IMR-90 (cell line): ENCODE measurements at regions not wholly inside any gene's neighbourhood (a gene's known extent, or its start where the extent isn't known, plus 50 kb on each side); places are given as distances from the start of the nearest gene placed in this dataset.

Source experiments
- ATAC-seq: fragments of 200-7000 bp; cut with Tn5 transposase; 2 replicates; pipeline ENCODE4 v1.9.1; 2020; ENCODE audit warnings: low read depth, mild to moderate bottlenecking, moderate library complexity
- BruUV-seq: library from RNA; stranded (reverse); fragments of 400-500 nt; replicated peaks from 2 replicates; lab custom pipeline; 2021; lab: Mats Ljungman, UMichigan
- CTCF ChIA-PET: fragments of 300-600 bp; formaldehyde crosslinking; extraction: SDS; loops from one replicate; lab custom pipeline; 2021; ENCODE audit warnings: antibody characterized with exemption; lab: Yijun Ruan, JAX
- POLR2A ChIA-PET: fragments of 300-600 bp; sonication (Branson Sonifier 250); formaldehyde crosslinking; loops from one replicate; lab custom pipeline; 2022; ENCODE audit warnings: antibody characterized with exemption; ENCODE audit not compliant: unreplicated experiment; lab: Charles Lee
- DNase-seq: peaks from one replicate; pipeline ENCODE4 v3.0.0; 2013
- H2AFZ ChIP-seq: replicated peaks from 2 replicates; pipeline ENCODE3; 2013; ENCODE audit warnings: low read length, mild to moderate bottlenecking; ENCODE audit not compliant: poor library complexity
- H2AK5ac ChIP-seq: 2 replicates; pipeline ENCODE4 v1.6.1; 2013; ENCODE audit warnings: low read depth, low read length, inconsistent platforms
- H2AK9ac ChIP-seq: replicated peaks from 2 replicates; pipeline ENCODE3; 2013; ENCODE audit warnings: mild to moderate bottlenecking, low read depth, low read length, moderate library complexity; ENCODE audit not compliant: poor library complexity
- H2BK120ac ChIP-seq: 2 replicates; pipeline ENCODE4 v1.6.1; 2013; ENCODE audit warnings: low read depth, low read length, inconsistent platforms
- H2BK15ac ChIP-seq: 3 replicates; pipeline ENCODE4 v1.6.1; 2013; ENCODE audit warnings: low read depth, low read length, inconsistent platforms
- H2BK20ac ChIP-seq: 2 replicates; pipeline ENCODE4 v1.6.1; 2013; ENCODE audit warnings: low read depth, mild to moderate bottlenecking, inconsistent platforms, low read length, moderate library complexity
- H2BK5ac ChIP-seq: 2 replicates; pipeline ENCODE4 v1.6.1; 2013; ENCODE audit warnings: mild to moderate bottlenecking, low read depth, low read length, inconsistent platforms; ENCODE audit not compliant: poor library complexity, severe bottlenecking
- H3K14ac ChIP-seq: replicated peaks from 2 replicates; pipeline ENCODE4 v1.6.1; 2013; ENCODE audit warnings: low read depth, low read length, inconsistent platforms
- H3K18ac ChIP-seq: 2 replicates; pipeline ENCODE4 v1.6.1; 2013; ENCODE audit warnings: low read depth, low read length, control low read depth
- H3K23ac ChIP-seq: 2 replicates; pipeline ENCODE4 v1.6.1; 2013; ENCODE audit warnings: low read depth, low read length, inconsistent platforms
- H3K27ac ChIP-seq: 2 replicates; pipeline ENCODE4 v1.5.1; 2013; ENCODE audit warnings: mild to moderate bottlenecking, control low read depth, low read length; ENCODE audit not compliant: insufficient read depth
- H3K27me3 ChIP-seq: 2 replicates; pipeline ENCODE4 v1.6.1; 2013; ENCODE audit warnings: low read length; ENCODE audit not compliant: control insufficient read depth, insufficient read depth
- H3K36me3 ChIP-seq: 2 replicates; pipeline ENCODE4 v1.6.1; 2013; ENCODE audit warnings: low read length, mixed read lengths; ENCODE audit not compliant: control insufficient read depth, insufficient read depth
- H3K4ac ChIP-seq: 2 replicates; pipeline ENCODE4 v1.6.1; 2013; ENCODE audit warnings: low read depth, low read length, inconsistent platforms
- H3K4me1 ChIP-seq: 2 replicates; pipeline ENCODE4 v1.6.1; 2013; ENCODE audit warnings: low read length, mixed read lengths; ENCODE audit not compliant: control insufficient read depth, insufficient read depth
- H3K4me2 ChIP-seq: 2 replicates; pipeline ENCODE4 v1.6.1; 2013; ENCODE audit warnings: low read depth, mild to moderate bottlenecking, control low read depth, low read length, moderate library complexity
- H3K4me3 ChIP-seq: 2 replicates; pipeline ENCODE4 v1.5.1; 2013; ENCODE audit warnings: low read depth, mild to moderate bottlenecking, control low read depth, low read length, moderate library complexity; ENCODE audit not compliant: insufficient read depth
- H3K56ac ChIP-seq: 2 replicates; pipeline ENCODE4 v1.6.1; 2013; ENCODE audit warnings: low read length, inconsistent platforms; ENCODE audit not compliant: insufficient read depth; ENCODE audit errors: extremely low read depth
- H3K79me1 ChIP-seq, 2 experiments: 2 replicates each; pipeline ENCODE4 v1.6.1; 2013; ENCODE audit warnings: low read length in 2 of 2, inconsistent platforms in 1 of 2, low read depth in 1 of 2
- H3K9ac ChIP-seq: 2 replicates; pipeline ENCODE4 v1.6.1; 2013; ENCODE audit warnings: low read depth, low read length, control low read depth
- H3K9me1 ChIP-seq: 2 replicates; pipeline ENCODE4 v1.6.1; 2013; ENCODE audit warnings: low read length, inconsistent platforms; ENCODE audit not compliant: insufficient read depth
- H3K9me3 ChIP-seq: 2 replicates; pipeline ENCODE4 v1.6.1; 2013; ENCODE audit warnings: low read length; ENCODE audit not compliant: control insufficient read depth, insufficient read depth
- H4K20me1 ChIP-seq: 2 replicates; pipeline ENCODE4 v1.6.1; 2013; ENCODE audit warnings: low read length, inconsistent platforms; ENCODE audit not compliant: insufficient read depth
- H4K5ac ChIP-seq: 2 replicates; pipeline ENCODE4 v1.6.1; 2013; ENCODE audit warnings: mild to moderate bottlenecking, low read depth, low read length, control low read depth
- H4K8ac ChIP-seq, 2 experiments: 2 replicates each; pipeline ENCODE4 v1.6.1; 2013; ENCODE audit warnings: low read depth in 2 of 2, low read length in 2 of 2, control low read depth in 1 of 2, inconsistent platforms in 1 of 2
- H4K91ac ChIP-seq: 2 replicates; pipeline ENCODE4 v1.6.1; 2013; ENCODE audit warnings: low read depth, low read length, inconsistent platforms; ENCODE audit not compliant: insufficient read depth
- MAFK ChIP-seq: IDR thresholded peaks from 2 replicates; pipeline ENCODE4 v1.6.1; 2012; ENCODE audit warnings: low read depth, low read length, improper control_type of control experiment
- WGBS, 2 experiments: methylation state at CpG; one replicate each; pipeline versions ENCODE4 v1.1.5 to v1.1.7; 2013; ENCODE audit warnings: missing lambda C conversion rate in 2 of 2; ENCODE audit not compliant: insufficient read length in 1 of 2; ENCODE audit errors: extremely low coverage in 2 of 2; 5-methylcytosine and 5-hydroxymethylcytosine counted together
- dilution Hi-C: fragments of 300-500 bp; cut with HindIII; formaldehyde crosslinking; loops from one replicate; pipeline ENCODE4 v1.14.3; 2018; ENCODE audit warnings: low sequenced_read_pairs; ENCODE audit not compliant: unreplicated experiment
- in situ Hi-C: fragments of 300-500 bp; cut with MboI; formaldehyde crosslinking; loops from 3 replicates; pipeline ENCODE4 v1.14.3; 2019; ENCODE audit warnings: low sequenced_read_pairs, inconsistent platforms, mixed read lengths
- intact Hi-C: fragments of 100-400 bp; cut with micrococcal nuclease; formaldehyde crosslinking; loops from 2 replicates; pipeline ENCODE4 v1.10.0; 2022
- TF ChIP-seq, protein P1 (sequence below): conservative IDR thresholded peaks from 2 replicates; pipeline ENCODE4 v1.5.1; 2012; ENCODE audit warnings: mild to moderate bottlenecking, low read depth, low read length, improper control_type of control experiment

DNA sequence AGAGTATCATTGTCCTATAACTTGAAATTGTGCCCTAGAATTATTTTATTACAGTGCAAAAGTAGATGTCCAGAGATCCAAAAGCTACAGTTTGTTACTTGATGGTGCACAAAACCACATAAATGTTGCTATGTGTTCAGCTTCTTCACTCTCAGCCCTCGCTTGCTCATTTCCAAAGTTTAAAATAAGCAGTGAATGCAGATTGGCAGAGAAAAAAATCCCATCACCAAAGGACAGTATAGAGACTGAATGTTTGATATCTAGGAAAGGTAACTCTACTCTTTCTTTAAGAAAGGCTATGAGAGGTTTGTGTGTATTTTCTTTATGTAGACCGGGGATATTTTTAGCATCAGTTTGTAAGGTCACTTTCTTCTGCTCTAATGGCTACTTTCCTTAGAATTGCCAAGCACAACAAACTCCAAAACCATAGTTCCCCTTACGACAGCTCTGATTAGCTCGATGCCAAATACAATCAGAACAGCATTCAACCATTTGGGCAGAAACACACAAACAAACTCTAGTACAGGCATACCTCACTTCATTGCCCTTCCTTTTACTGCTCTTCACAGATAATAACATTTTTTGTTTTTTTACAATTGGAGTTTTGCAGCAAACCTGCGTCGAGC lies 164.1 kb upstream of the CCDC54 start:
- Histone ChIP-seq H4K8ac (peak overlapping the region in 1 of 2 experiments; percentile 10; a peak in 1 of 4 replicates), H3K36me3 (no peaks in the 10 kb centered on the region), H3K27ac (no peak overlapping the region), H2BK5ac (no peak overlapping the region), H2BK20ac (peak overlapping the region; percentile 41), H3K56ac (no peak overlapping the region), H2AK5ac (no peak overlapping the region), H3K79me1 (no peaks in the 10 kb centered on the region), H3K14ac (peak overlapping the region; percentile 10; the same call in 1 of the 2 replicates), H2BK15ac (no peak overlapping the region; the same call in 2 of the 3 replicates), H2AFZ (no peak overlapping the region), H3K18ac (no peak overlapping the region; the same call in 1 of the 2 replicates), H3K9me1 (peaks cover 5% of the 10 kb centered on the region), H3K23ac (peak overlapping the region; percentile 33; the same call in 1 of the 2 replicates), H3K4me1 (peaks cover 18% of the 10 kb centered on the region), H2AK9ac (no peak overlapping the region), H3K4me2 (no peak overlapping the region; the same call in 1 of the 2 replicates), H3K4ac (no peak overlapping the region), H3K9ac (no peak overlapping the region), H4K91ac (no peak overlapping the region), H3K27me3 (no peaks in the 10 kb centered on the region), H3K9me3 (no peaks in the 10 kb centered on the region), H2BK120ac (peak overlapping the region; percentile 13; the same call in 1 of the 2 replicates), H4K5ac (no peak overlapping the region; the same call in 1 of the 2 replicates), H3K4me3 (no peak overlapping the region), H4K20me1 (no peaks in the 10 kb centered on the region)
- no peak for TF ChIP-seq MAFK
- TF ChIP-seq, protein P1, sequence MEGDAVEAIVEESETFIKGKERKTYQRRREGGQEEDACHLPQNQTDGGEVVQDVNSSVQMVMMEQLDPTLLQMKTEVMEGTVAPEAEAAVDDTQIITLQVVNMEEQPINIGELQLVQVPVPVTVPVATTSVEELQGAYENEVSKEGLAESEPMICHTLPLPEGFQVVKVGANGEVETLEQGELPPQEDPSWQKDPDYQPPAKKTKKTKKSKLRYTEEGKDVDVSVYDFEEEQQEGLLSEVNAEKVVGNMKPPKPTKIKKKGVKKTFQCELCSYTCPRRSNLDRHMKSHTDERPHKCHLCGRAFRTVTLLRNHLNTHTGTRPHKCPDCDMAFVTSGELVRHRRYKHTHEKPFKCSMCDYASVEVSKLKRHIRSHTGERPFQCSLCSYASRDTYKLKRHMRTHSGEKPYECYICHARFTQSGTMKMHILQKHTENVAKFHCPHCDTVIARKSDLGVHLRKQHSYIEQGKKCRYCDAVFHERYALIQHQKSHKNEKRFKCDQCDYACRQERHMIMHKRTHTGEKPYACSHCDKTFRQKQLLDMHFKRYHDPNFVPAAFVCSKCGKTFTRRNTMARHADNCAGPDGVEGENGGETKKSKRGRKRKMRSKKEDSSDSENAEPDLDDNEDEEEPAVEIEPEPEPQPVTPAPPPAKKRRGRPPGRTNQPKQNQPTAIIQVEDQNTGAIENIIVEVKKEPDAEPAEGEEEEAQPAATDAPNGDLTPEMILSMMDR, result no peak
- intact Hi-C loops, result no loop called here
- DNase-seq, result peak; percentile 15
- in situ Hi-C loops, result no loop called here
- ChIA-PET POLR2A (interaction anchor here (0.5 kb wide), 1 partner anchor 11 kb away, joined by 7 read pairs; no protein-coding TSS in a partner anchor), CTCF (interaction anchor here (0.6 to 1.3 kb wide), 2 partner anchors 9 to 21 kb away, joined by 3 read pairs; no protein-coding TSS in a partner anchor)
- no peak for ATAC-seq
- BruUV-seq, result no TSS peak
- WGBS, 2 experiments, result 50% methylated on average over 2 of the region's 6 CpGs; no CpG with 5 or more reads in 1 of the 2 experiments
- dilution Hi-C loops, result no loop called here
